A204.1 (cell line): ENCODE measurements at regions not wholly inside any gene's neighbourhood (a gene's known extent, or its start where the extent isn't known, plus 50 kb on each side); places are given as distances from the start of the nearest gene placed in this dataset.

ENCODE experiments used
- FAIRE-seq: peaks from 2 replicates; lab custom pipeline; 2012; peaks lifted over from hg19 to GRCh38; lab: Jason Lieb, UNC

- FAIRE-seq = no peak
Observed at GRCh38 chr17:12590417-12590816, 75.3 kb upstream of the MYOCD start.

- FAIRE-seq = no peak
Observed at GRCh38 chr17:12591021-12591735, 74.5 kb upstream of the MYOCD start.

DNA sequence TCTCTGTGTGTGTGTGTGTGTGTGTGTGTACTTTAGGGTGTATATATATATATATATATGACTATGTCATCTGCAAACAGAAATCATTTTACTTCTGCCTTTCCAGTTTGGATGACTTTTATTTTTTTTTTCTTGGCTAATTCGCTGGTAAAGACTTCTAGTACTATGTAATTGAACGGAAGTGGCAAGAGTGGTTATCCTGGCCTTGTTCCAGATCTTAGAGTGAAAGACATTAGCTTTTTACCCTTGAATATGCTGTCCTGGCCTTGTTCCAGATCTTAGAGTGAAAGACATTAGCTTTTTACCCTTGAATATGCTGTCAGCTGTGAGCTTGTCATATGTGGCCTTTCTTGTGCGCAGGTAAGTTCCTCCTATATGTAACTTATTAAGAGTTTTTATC is 72.7 kb upstream of the MYOCD start:
- no peak for FAIRE-seq

DNA sequence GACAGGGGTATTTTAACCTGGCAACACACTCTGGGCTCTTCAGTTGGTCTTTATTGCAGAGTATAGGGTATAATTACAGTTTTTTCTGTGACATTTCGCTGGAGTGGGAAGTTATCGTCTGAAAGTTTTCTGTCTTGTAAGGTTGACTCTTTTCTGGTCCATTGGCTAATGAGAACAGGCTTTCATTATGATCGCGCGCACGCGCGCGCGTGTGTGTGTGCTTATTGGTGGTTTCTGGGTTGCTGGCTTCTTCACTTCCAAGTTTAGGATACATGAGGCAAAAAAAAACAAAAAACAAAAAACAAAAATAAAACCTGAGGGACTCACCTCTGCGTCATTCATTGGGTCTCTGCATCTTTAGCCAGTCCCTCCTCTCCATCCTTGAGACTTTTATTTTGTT is 68.7 kb upstream of the MYOCD start:
- FAIRE-seq = no peak

- FAIRE-seq = no peak
Observed at GRCh38 chr17:12597895-12598294, 67.8 kb upstream of the MYOCD start.

DNA sequence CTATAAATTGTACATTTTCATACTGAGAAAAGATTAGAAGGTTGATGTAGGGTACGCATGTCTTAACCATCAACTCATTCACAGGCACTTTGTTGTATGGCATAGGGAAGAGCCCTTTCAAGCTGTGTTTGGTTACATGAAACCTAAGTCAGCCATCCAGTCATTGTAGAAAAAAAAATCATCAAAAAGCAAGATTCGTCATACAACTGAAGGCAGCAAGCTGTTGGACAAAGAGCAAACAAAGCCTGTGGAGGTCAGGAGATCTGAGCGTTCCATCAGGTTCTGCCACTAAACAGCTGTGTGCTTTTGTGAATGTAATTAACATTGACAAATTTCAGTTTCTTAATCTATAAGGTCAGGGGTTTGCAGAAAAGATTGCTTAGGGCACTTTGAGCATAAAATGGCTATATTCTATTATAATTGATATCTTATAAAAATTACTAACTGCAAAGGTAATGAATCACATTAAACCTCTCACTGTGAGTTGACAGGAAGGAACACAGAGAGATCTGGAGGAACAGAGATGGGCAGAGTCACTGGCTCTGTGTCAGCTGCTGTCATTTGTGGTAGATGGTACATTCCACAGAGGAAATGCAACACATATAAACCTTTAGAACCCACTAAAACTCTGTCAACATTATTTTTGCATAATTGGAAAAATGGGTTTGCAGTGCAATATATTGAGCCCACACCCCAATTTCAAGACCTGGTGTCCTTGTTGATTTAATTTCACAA is 66.3 kb upstream of the MYOCD start:
- FAIRE-seq = no peak

GRCh38 chr17:12600349-12600748 is 65.3 kb upstream of the MYOCD start:
- FAIRE-seq = no peak

GRCh38 chr17:12603566-12603965 is 62.1 kb upstream of the MYOCD start:
- FAIRE-seq = no peak

DNA sequence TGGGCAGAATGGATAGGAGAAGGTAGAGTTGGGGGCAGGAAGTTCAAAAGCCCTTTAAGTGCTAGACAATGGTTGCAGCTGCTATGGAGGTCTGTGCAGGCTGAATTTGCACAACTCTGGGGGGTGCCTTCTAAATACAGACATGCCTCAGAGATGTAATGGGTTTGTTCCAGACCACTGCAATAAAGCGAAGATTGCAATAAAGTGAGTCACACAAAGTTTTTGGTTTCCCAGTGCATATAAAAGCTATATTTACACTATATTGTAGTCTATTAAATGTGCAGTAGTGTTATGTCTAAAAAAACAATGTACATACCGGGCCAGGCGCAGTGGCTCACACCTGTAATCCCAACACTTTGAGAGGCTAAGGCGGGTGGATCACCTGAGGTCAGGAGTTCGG is 60.5 kb upstream of the MYOCD start:
- no peak for FAIRE-seq

DNA sequence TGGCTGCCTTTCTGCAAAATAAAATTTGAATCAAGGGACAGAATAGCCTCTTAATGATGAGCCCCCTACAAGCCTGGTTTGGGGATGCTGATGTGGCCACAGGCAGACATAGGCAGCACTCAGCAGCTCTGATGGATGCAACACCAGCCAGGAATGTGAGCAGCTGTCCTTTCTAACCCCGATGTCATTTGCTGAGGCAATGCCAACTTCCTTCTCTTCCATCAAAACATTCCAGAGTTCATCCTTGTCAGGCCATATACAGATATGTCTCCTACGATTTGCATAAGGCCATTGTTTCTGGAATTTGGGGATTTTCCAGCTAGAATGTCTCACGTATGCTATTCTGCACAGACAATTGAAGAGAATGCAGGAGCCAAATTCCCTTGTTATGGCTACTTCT is 52.1 kb upstream of the MYOCD start:
- no peak for FAIRE-seq
